Neural progenitor cell (in vitro differentiated cells): ENCODE measurements at regions not wholly inside any gene's neighbourhood (a gene's known extent, or its start where the extent isn't known, plus 50 kb on each side); places are given as distances from the start of the nearest gene placed in this dataset.

Experiments used
- CTCF ChIP-seq: fragments of 200-600 bp; sonication (generic); IDR thresholded peaks from 2 replicates; pipeline ENCODE4 v1.5.1; 2017; ENCODE audit warnings: antibody characterized with exemption, mild to moderate bottlenecking
- EZH2 ChIP-seq: fragments of 200-600 bp; sonication (generic); IDR thresholded peaks from 2 replicates; pipeline ENCODE4 v1.6.1; 2017; ENCODE audit warnings: antibody characterized with exemption, mild to moderate bottlenecking, moderate library complexity

- TF ChIP-seq CTCF (no peak), EZH2 (no peak)
Observed at GRCh38 chr3:117490716-117491115, 781.1 kb downstream of the TUSC7 start.
